Neural cell (in vitro differentiated cells): ENCODE measurements at regions not wholly inside any gene's neighbourhood (a gene's known extent, or its start where the extent isn't known, plus 50 kb on each side); places are given as distances from the start of the nearest gene placed in this dataset.

Experiments
- H2AFZ ChIP-seq: fragments of 200-600, 300-800 bp; sonication (generic), shearing (Covaris generic); 2 replicates; pipeline ENCODE4 v1.6.0; 2014; ENCODE audit warnings: low read depth, mild to moderate bottlenecking, antibody characterized with exemption, low read length, moderate library complexity
- H3F3A ChIP-seq: fragments of 200-600 bp; shearing (Covaris generic); 2 replicates; pipeline ENCODE4 v1.6.1; 2016; ENCODE audit warnings: mild to moderate bottlenecking, moderate library complexity, mixed read lengths, antibody characterized with exemption, low read length; ENCODE audit not compliant: insufficient read depth, poor library complexity, severe bottlenecking
- H3K27ac ChIP-seq: fragments of 200-600, 300-800 bp; sonication (generic), shearing (Covaris generic); 2 replicates; pipeline ENCODE4 v1.5.1; 2014; ENCODE audit warnings: mild to moderate bottlenecking, low read length, moderate library complexity
- H3K27me3 ChIP-seq: fragments of 300-800, 200-600 bp; sonication (generic), shearing (Covaris generic); 2 replicates; pipeline ENCODE4 v1.6.0; 2014; ENCODE audit warnings: mild to moderate bottlenecking, low read depth, low read length, moderate library complexity; ENCODE audit not compliant: insufficient read depth
- H3K36me3 ChIP-seq: fragments of 300-800, 200-600 bp; sonication (generic), shearing (Covaris generic); 2 replicates; pipeline ENCODE4 v1.5.1; 2014; ENCODE audit warnings: mild to moderate bottlenecking, antibody characterized with exemption, low read length, moderate library complexity; ENCODE audit not compliant: insufficient read depth
- H3K4me2 ChIP-seq: fragments of 300-800, 200-600 bp; sonication (generic), shearing (Covaris generic); 2 replicates; pipeline ENCODE4 v1.6.0; 2014; ENCODE audit warnings: mild to moderate bottlenecking, low read length
- H3K4me3 ChIP-seq: fragments of 300-800, 200-600 bp; sonication (generic), shearing (Covaris generic); 2 replicates; pipeline ENCODE4 v1.5.1; 2014; ENCODE audit warnings: mild to moderate bottlenecking, low read length, moderate library complexity
- H3K79me2 ChIP-seq: fragments of 200-600 bp; shearing (Covaris generic); replicated peaks from 2 replicates; pipeline ENCODE4 v1.6.0; 2014; ENCODE audit warnings: mild to moderate bottlenecking, low read length, moderate library complexity; ENCODE audit not compliant: insufficient read depth
- H3K9ac ChIP-seq: fragments of 300-800, 200-600 bp; sonication (generic), shearing (Covaris generic); 2 replicates; pipeline ENCODE4 v1.6.1; 2016; ENCODE audit warnings: mild to moderate bottlenecking, low read length, mixed read lengths
- H3K9me2 ChIP-seq: fragments of 200-600 bp; shearing (Covaris generic); 2 replicates; pipeline ENCODE4 v1.6.1; 2016; ENCODE audit warnings: mild to moderate bottlenecking, low read length, mixed read lengths; ENCODE audit not compliant: insufficient read depth
- H3K9me3 ChIP-seq: fragments of 200-600, 300-800 bp; sonication (generic), shearing (Covaris generic); 2 replicates; pipeline ENCODE4 v1.6.1; 2016; ENCODE audit warnings: mild to moderate bottlenecking, mixed run types, low read length, moderate library complexity, mixed read lengths
- H4K20me1 ChIP-seq: fragments of 200-600 bp; shearing (Covaris generic); 2 replicates; pipeline ENCODE4 v1.6.1; 2016; ENCODE audit warnings: mild to moderate bottlenecking, mixed run types; ENCODE audit not compliant: insufficient read depth
- EP300 ChIP-seq: fragments of 450-650 bp; conservative IDR thresholded peaks from 2 replicates; pipeline ENCODE4 v1.6.1; 2014; ENCODE audit warnings: antibody characterized with exemption, mild to moderate bottlenecking, moderate library complexity; ENCODE audit not compliant: poor library complexity, severe bottlenecking
- EZH2 ChIP-seq: fragments of 200-600, 300-800 bp; shearing (Covaris generic), sonication (generic); IDR thresholded peaks from 2 replicates; pipeline ENCODE4 v1.6.1; 2014; ENCODE audit warnings: antibody characterized with exemption, low read length, borderline replicate concordance, mild to moderate bottlenecking; ENCODE audit not compliant: insufficient read depth, poor library complexity, severe bottlenecking
- MXI1 ChIP-seq: fragments of 450-650 bp; conservative IDR thresholded peaks from 2 replicates; pipeline ENCODE4 v1.6.1; 2014; ENCODE audit warnings: antibody characterized with exemption, mild to moderate bottlenecking; ENCODE audit not compliant: poor library complexity, severe bottlenecking
- POLR2AphosphoS5 ChIP-seq: IDR thresholded peaks from 2 replicates; pipeline ENCODE4 v1.6.1; 2012
- RAD21 ChIP-seq: fragments of 450-650 bp; conservative IDR thresholded peaks from 2 replicates; pipeline ENCODE4 v1.6.1; 2014; ENCODE audit warnings: antibody characterized with exemption, mild to moderate bottlenecking, moderate library complexity
- SMC3 ChIP-seq: fragments of 450-650 bp; conservative IDR thresholded peaks from 2 replicates; pipeline ENCODE4 v1.6.1; 2014; ENCODE audit warnings: antibody characterized with exemption, mild to moderate bottlenecking, moderate library complexity; ENCODE audit not compliant: poor library complexity
- TAF1 ChIP-seq: IDR thresholded peaks from 2 replicates; pipeline ENCODE4 v1.6.1; 2012; ENCODE audit warnings: low read depth
- TF ChIP-seq, protein P1 (sequence below): fragments of 450-650 bp; IDR thresholded peaks from 2 replicates; pipeline ENCODE4 v1.5.1; 2014; ENCODE audit warnings: antibody characterized with exemption, mild to moderate bottlenecking, moderate library complexity; ENCODE audit not compliant: poor library complexity, severe bottlenecking
- TF ChIP-seq, protein P2 (sequence below): IDR thresholded peaks from 2 replicates; pipeline ENCODE4 v1.6.1; 2012; ENCODE audit warnings: borderline replicate concordance

DNA sequence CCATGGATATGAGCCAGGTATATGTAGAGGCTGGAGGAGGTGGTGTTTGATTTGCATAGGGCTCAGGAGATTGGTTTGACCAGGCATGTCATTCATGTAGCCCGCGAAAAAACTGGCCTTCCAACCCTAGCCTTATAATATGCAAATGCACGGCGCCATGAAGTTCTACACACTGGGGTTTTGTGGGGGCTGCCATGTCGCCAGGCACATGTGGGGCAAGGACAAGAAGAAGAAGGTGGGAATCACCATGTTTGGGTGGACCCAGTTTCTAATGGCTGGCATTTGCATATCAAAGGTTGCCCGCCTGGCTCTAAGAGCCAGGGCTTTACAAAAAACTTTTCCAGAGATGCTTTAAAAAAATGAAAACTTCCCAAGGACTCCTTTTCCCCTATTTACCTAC is 1251.0 kb downstream of the PCDH18 start:
- H3K4me3 ChIP-seq, result no peak overlapping the region

DNA sequence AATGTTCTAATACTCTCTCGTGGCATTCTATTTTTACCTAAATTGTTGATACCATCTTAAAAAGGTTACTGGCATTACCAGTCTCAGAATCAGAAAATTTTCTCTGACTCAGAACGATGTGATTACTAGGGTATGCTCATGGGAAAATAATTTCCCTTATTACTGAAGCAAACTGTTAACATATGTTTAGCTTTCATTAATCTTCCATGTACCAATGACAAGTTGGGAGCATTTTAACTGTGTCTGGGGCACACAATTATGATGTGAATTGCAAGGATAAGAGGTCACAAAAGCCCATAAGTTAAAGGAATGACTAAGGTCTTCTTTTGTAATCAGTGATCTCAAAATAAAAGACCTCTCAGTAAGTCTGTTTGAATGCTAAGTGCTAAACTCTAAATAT is 1254.6 kb downstream of the PCDH18 start:
- Histone ChIP-seq H3K9ac (no peak overlapping the region), H3K9me3 (no peaks in the 10 kb centered on the region), H3K27ac (no peak overlapping the region), H3K79me2 (no peaks in the 10 kb centered on the region), H3K4me2 (no peak overlapping the region), H2AFZ (no peak overlapping the region), H3K27me3 (no peaks in the 10 kb centered on the region), H3K4me3 (no peak overlapping the region), H4K20me1 (no peaks in the 10 kb centered on the region), H3K36me3 (no peaks in the 10 kb centered on the region), H3F3A (no peaks in the 10 kb centered on the region), H3K9me2 (no peaks in the 10 kb centered on the region)
- no peak for TF ChIP-seq RAD21
- no peak for TF ChIP-seq EP300
- TF ChIP-seq, protein P1, sequence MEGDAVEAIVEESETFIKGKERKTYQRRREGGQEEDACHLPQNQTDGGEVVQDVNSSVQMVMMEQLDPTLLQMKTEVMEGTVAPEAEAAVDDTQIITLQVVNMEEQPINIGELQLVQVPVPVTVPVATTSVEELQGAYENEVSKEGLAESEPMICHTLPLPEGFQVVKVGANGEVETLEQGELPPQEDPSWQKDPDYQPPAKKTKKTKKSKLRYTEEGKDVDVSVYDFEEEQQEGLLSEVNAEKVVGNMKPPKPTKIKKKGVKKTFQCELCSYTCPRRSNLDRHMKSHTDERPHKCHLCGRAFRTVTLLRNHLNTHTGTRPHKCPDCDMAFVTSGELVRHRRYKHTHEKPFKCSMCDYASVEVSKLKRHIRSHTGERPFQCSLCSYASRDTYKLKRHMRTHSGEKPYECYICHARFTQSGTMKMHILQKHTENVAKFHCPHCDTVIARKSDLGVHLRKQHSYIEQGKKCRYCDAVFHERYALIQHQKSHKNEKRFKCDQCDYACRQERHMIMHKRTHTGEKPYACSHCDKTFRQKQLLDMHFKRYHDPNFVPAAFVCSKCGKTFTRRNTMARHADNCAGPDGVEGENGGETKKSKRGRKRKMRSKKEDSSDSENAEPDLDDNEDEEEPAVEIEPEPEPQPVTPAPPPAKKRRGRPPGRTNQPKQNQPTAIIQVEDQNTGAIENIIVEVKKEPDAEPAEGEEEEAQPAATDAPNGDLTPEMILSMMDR, result no peak
- TF ChIP-seq TAF1, result no peak
- no peak for TF ChIP-seq MXI1
- TF ChIP-seq, protein P2, sequence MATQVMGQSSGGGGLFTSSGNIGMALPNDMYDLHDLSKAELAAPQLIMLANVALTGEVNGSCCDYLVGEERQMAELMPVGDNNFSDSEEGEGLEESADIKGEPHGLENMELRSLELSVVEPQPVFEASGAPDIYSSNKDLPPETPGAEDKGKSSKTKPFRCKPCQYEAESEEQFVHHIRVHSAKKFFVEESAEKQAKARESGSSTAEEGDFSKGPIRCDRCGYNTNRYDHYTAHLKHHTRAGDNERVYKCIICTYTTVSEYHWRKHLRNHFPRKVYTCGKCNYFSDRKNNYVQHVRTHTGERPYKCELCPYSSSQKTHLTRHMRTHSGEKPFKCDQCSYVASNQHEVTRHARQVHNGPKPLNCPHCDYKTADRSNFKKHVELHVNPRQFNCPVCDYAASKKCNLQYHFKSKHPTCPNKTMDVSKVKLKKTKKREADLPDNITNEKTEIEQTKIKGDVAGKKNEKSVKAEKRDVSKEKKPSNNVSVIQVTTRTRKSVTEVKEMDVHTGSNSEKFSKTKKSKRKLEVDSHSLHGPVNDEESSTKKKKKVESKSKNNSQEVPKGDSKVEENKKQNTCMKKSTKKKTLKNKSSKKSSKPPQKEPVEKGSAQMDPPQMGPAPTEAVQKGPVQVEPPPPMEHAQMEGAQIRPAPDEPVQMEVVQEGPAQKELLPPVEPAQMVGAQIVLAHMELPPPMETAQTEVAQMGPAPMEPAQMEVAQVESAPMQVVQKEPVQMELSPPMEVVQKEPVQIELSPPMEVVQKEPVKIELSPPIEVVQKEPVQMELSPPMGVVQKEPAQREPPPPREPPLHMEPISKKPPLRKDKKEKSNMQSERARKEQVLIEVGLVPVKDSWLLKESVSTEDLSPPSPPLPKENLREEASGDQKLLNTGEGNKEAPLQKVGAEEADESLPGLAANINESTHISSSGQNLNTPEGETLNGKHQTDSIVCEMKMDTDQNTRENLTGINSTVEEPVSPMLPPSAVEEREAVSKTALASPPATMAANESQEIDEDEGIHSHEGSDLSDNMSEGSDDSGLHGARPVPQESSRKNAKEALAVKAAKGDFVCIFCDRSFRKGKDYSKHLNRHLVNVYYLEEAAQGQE, result no peak
- no peak for TF ChIP-seq POLR2AphosphoS5
- no peak for TF ChIP-seq SMC3
- TF ChIP-seq EZH2, result no peak

More for the DNA sequence above, 1251.0 kb downstream of the PCDH18 start:
- no peaks in the 10 kb centered on the region for H3K9me2 ChIP-seq
- H3K36me3 ChIP-seq, result no peaks in the 10 kb centered on the region
- H3K27ac ChIP-seq, result no peak overlapping the region
- no peaks in the 10 kb centered on the region for H3F3A ChIP-seq
- no peaks in the 10 kb centered on the region for H3K79me2 ChIP-seq
- H2AFZ ChIP-seq, result no peak overlapping the region
- no peaks in the 10 kb centered on the region for H3K9me3 ChIP-seq
- TF ChIP-seq MXI1 (no peak), EZH2 (no peak), POLR2AphosphoS5 (no peak), SMC3 (no peak), EP300 (no peak), TAF1 (no peak), RAD21 (no peak)
- TF ChIP-seq, protein P2, result no peak
- TF ChIP-seq, protein P1, result no peak
- no peaks in the 10 kb centered on the region for H3K27me3 ChIP-seq
- H3K4me2 ChIP-seq, result no peak overlapping the region
- no peak overlapping the region for H3K9ac ChIP-seq
- no peaks in the 10 kb centered on the region for H4K20me1 ChIP-seq
